PC-3 (cell line): ENCODE measurements at regions not wholly inside any gene's neighbourhood (a gene's known extent, or its start where the extent isn't known, plus 50 kb on each side); places are given as distances from the start of the nearest gene placed in this dataset.
A peak's percentile ranks its signal among the peaks of the same experiment; 100 is the strongest.

Experiments
- ATAC-seq: fragments of 200-7000 bp; cut with Tn5 transposase; 2 replicates; pipeline ENCODE4 v1.9.1; 2020; ENCODE audit warnings: mild to moderate bottlenecking, moderate library complexity
- BruUV-seq: library from RNA; stranded (reverse); fragments of 400-500 nt; replicated peaks from 2 replicates; lab custom pipeline; 2021; lab: Mats Ljungman, UMichigan
- CTCF ChIA-PET: fragments of 300-600 bp; sonication (Branson Sonifier 250); formaldehyde crosslinking; loops from one replicate; lab custom pipeline; 2022; ENCODE audit warnings: antibody characterized with exemption; lab: Charles Lee
- POLR2A ChIA-PET: fragments of 300-600 bp; sonication (Branson Sonifier 250); formaldehyde crosslinking; loops from one replicate; lab custom pipeline; 2022; ENCODE audit warnings: antibody characterized with exemption; ENCODE audit not compliant: unreplicated experiment; lab: Charles Lee
- DNase-seq: peaks from one replicate; pipeline ENCODE4 v3.0.0-alpha.2; 2015
- H2AFZ ChIP-seq: fragments of 300-600 bp; sonication (generic); 2 replicates; pipeline ENCODE4 v1.6.0; 2016; ENCODE audit warnings: antibody characterized with exemption, low read length
- H3F3A ChIP-seq: fragments of 300-600 bp; sonication (generic); one replicate; pipeline ENCODE4 v1.6.0; 2017; ENCODE audit warnings: antibody characterized with exemption, low read length, control low read depth, mild to moderate bottlenecking; ENCODE audit not compliant: unreplicated experiment
- H3K27ac ChIP-seq: fragments of 300-600 bp; sonication (generic); 2 replicates; pipeline ENCODE4 v1.5.1; 2016; ENCODE audit warnings: mild to moderate bottlenecking, low read length
- H3K27me3 ChIP-seq: fragments of 300-600 bp; sonication (generic); 2 replicates; pipeline ENCODE4 v1.6.1; 2016; ENCODE audit warnings: low read length, mixed read lengths
- H3K36me3 ChIP-seq: fragments of 300-600 bp; sonication (generic); 2 replicates; pipeline ENCODE4 v1.6.1; 2016; ENCODE audit warnings: low read depth, mixed run types, low read length, mixed read lengths
- H3K4me1 ChIP-seq: fragments of 300-600 bp; sonication (generic); 2 replicates; pipeline ENCODE4 v1.5.1; 2016; ENCODE audit warnings: low read length; ENCODE audit not compliant: insufficient read depth
- H3K4me2 ChIP-seq: fragments of 300-600 bp; sonication (generic); 2 replicates; pipeline ENCODE4 v1.6.0; 2016; ENCODE audit warnings: low read length
- H3K4me3 ChIP-seq: fragments of 300-600 bp; sonication (generic); 2 replicates; pipeline ENCODE4 v1.5.1; 2016; ENCODE audit warnings: mild to moderate bottlenecking, low read length, mixed read lengths
- H3K79me2 ChIP-seq: fragments of 300-600 bp; sonication (generic); 2 replicates; pipeline ENCODE4 v1.6.1; 2017; ENCODE audit warnings: low read length, mixed read lengths
- H3K9ac ChIP-seq: fragments of 300-600 bp; sonication (generic); 2 replicates; pipeline ENCODE4 v1.6.0; 2016; ENCODE audit warnings: mild to moderate bottlenecking, low read length
- H3K9me2 ChIP-seq: fragments of 300-600 bp; sonication (generic); replicated peaks from 2 replicates; pipeline ENCODE4 v1.6.1; 2016; ENCODE audit warnings: mixed run types, low read length, mixed read lengths
- H3K9me3 ChIP-seq: fragments of 300-600 bp; sonication (generic); 2 replicates; pipeline ENCODE4 v1.6.1; 2016; ENCODE audit warnings: low read length, mixed read lengths
- H4K20me1 ChIP-seq: fragments of 300-600 bp; sonication (generic); 2 replicates; pipeline ENCODE4 v1.6.1; 2016; ENCODE audit warnings: low read length, mixed read lengths
- CTCF ChIP-seq: fragments of 300-600 bp; sonication (generic); conservative IDR thresholded peaks from 2 replicates; pipeline ENCODE4 v1.5.1; 2017; ENCODE audit warnings: antibody characterized with exemption, low read depth, mild to moderate bottlenecking, low read length
- EZH2 ChIP-seq: fragments of 300-600 bp; sonication (generic); IDR thresholded peaks from one replicate; pipeline ENCODE4 v1.6.1; 2017; ENCODE audit warnings: antibody characterized with exemption, mild to moderate bottlenecking, low read length; ENCODE audit not compliant: unreplicated experiment
- EZH2phosphoT487 ChIP-seq: fragments of 300-600 bp; sonication (generic); IDR thresholded peaks from 2 replicates; pipeline ENCODE4 v1.6.1; 2018; ENCODE audit warnings: mild to moderate bottlenecking, antibody characterized with exemption, low read length, borderline replicate concordance
- intact Hi-C: fragments of 100-400 bp; cut with micrococcal nuclease; formaldehyde crosslinking; loops from 2 replicates; pipeline ENCODE4 v1.9.0; 2023

- H4K20me1 ChIP-seq = no peaks in the 10 kb centered on the region
- CTCF ChIA-PET = no interaction called here
- DNase-seq (no peak), ATAC-seq (no peak)
- no TSS peak for BruUV-seq
- H3K27ac ChIP-seq = no peak overlapping the region
- TF ChIP-seq EZH2phosphoT487 (no peak), EZH2 (no peak), CTCF (no peak)
- H3K9me3 ChIP-seq = no peaks in the 10 kb centered on the region
- POLR2A ChIA-PET = no interaction called here
- H2AFZ ChIP-seq = no peak overlapping the region
- intact Hi-C loops = no loop called here
- no peaks in the 10 kb centered on the region for H3K79me2 ChIP-seq
- H3F3A ChIP-seq = no peaks in the 10 kb centered on the region
- 0 out of 2 replicates have a peak, but pooled peaks cover 3% of the 10 kb centered on the region for H3K4me1 ChIP-seq
- no peaks in the 10 kb centered on the region for H3K36me3 ChIP-seq
- H3K4me2 ChIP-seq = no peak overlapping the region
- H3K4me3 ChIP-seq = no peak overlapping the region
- H3K9me2 ChIP-seq = no peaks in the 10 kb centered on the region
- H3K27me3 ChIP-seq = no peaks in the 10 kb centered on the region
- no peak overlapping the region for H3K9ac ChIP-seq
These were observed 901.2 kb downstream of the LTN1 start for GRCh38 chr21:28091466-28091865.

GRCh38 chr21:28090546-28090945, 902.1 kb downstream of the LTN1 start:
- TF ChIP-seq EZH2 = no peak
- no peak for TF ChIP-seq EZH2phosphoT487
- no peak for TF ChIP-seq CTCF
- CTCF ChIA-PET = no interaction called here
- H3K4me3 ChIP-seq = no peak overlapping the region
- H4K20me1 ChIP-seq = no peaks in the 10 kb centered on the region
- POLR2A ChIA-PET = no interaction called here
- no peak overlapping the region for H3K9ac ChIP-seq
- no peak for ATAC-seq
- intact Hi-C loops = no loop called here
- no peak overlapping the region for H3K4me2 ChIP-seq
- no peaks in the 10 kb centered on the region for H3K79me2 ChIP-seq
- no peaks in the 10 kb centered on the region for H3F3A ChIP-seq
- DNase-seq = no peak
- no peaks in the 10 kb centered on the region for H3K9me2 ChIP-seq
- H3K27me3 ChIP-seq = no peaks in the 10 kb centered on the region
- no peaks in the 10 kb centered on the region for H3K9me3 ChIP-seq
- BruUV-seq = no TSS peak
- H3K27ac ChIP-seq = no peak overlapping the region
- 0 out of 2 replicates have a peak, but pooled peaks cover 3% of the 10 kb centered on the region for H3K4me1 ChIP-seq
- H2AFZ ChIP-seq = peak overlapping the region; percentile 46; the same call in 1 of the 2 replicates
- no peaks in the 10 kb centered on the region for H3K36me3 ChIP-seq

- Histone ChIP-seq H2AFZ (peak overlapping the region; percentile 46), H3K4me3 (no peak overlapping the region), H3K9me3 (no peaks in the 10 kb centered on the region), H3K27me3 (no peaks in the 10 kb centered on the region), H3F3A (no peaks in the 10 kb centered on the region), H3K27ac (no peak overlapping the region), H3K36me3 (no peaks in the 10 kb centered on the region), H3K79me2 (no peaks in the 10 kb centered on the region), H4K20me1 (no peaks in the 10 kb centered on the region), H3K4me1 (0 out of 2 replicates have a peak, but pooled peaks cover 3% of the 10 kb centered on the region), H3K9me2 (no peaks in the 10 kb centered on the region), H3K9ac (no peak overlapping the region), H3K4me2 (no peak overlapping the region)
- intact Hi-C loops = no loop called here
- DNase-seq (peak; percentile 16), ATAC-seq (no peak)
- POLR2A ChIA-PET = no interaction called here
- no peak for TF ChIP-seq CTCF
- CTCF ChIA-PET = no interaction called here
- no TSS peak for BruUV-seq
These were observed 902.9 kb downstream of the LTN1 start for GRCh38 chr21:28089599-28090441.
